Neural cell (in vitro differentiated cells): ENCODE measurements at regions not wholly inside any gene's neighbourhood (a gene's known extent, or its start where the extent isn't known, plus 50 kb on each side); places are given as distances from the start of the nearest gene placed in this dataset.

Experiments used
- EP300 ChIP-seq: fragments of 450-650 bp; conservative IDR thresholded peaks from 2 replicates; pipeline ENCODE4 v1.6.1; 2014; ENCODE audit warnings: antibody characterized with exemption, mild to moderate bottlenecking, moderate library complexity; ENCODE audit not compliant: poor library complexity, severe bottlenecking
- TF ChIP-seq, protein P1 (sequence below): IDR thresholded peaks from 2 replicates; pipeline ENCODE4 v1.6.1; 2012; ENCODE audit warnings: borderline replicate concordance
- TF ChIP-seq, protein P2 (sequence below): fragments of 450-650 bp; IDR thresholded peaks from 2 replicates; pipeline ENCODE4 v1.5.1; 2014; ENCODE audit warnings: antibody characterized with exemption, mild to moderate bottlenecking, moderate library complexity; ENCODE audit not compliant: poor library complexity, severe bottlenecking

DNA sequence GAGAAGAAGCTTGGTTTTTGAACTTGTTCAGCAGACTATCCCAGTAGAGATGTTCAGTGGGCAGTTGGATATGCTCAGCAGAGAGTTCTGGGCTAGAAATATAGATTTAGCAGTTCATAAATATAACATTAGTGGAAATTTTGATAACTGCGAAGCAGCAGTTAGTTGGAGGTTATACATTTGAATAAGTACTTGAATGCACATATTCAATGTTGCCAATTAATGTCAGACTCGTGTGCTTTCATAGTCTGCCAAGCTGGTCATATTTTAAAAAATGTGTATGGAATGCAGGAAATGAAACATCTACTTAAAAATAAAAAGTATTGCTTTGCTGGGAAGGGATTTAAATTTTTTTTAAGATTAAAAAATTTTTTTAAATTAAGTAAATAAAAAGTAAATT, 92.5 kb upstream of the E2F3 start:
- TF ChIP-seq, protein P1, sequence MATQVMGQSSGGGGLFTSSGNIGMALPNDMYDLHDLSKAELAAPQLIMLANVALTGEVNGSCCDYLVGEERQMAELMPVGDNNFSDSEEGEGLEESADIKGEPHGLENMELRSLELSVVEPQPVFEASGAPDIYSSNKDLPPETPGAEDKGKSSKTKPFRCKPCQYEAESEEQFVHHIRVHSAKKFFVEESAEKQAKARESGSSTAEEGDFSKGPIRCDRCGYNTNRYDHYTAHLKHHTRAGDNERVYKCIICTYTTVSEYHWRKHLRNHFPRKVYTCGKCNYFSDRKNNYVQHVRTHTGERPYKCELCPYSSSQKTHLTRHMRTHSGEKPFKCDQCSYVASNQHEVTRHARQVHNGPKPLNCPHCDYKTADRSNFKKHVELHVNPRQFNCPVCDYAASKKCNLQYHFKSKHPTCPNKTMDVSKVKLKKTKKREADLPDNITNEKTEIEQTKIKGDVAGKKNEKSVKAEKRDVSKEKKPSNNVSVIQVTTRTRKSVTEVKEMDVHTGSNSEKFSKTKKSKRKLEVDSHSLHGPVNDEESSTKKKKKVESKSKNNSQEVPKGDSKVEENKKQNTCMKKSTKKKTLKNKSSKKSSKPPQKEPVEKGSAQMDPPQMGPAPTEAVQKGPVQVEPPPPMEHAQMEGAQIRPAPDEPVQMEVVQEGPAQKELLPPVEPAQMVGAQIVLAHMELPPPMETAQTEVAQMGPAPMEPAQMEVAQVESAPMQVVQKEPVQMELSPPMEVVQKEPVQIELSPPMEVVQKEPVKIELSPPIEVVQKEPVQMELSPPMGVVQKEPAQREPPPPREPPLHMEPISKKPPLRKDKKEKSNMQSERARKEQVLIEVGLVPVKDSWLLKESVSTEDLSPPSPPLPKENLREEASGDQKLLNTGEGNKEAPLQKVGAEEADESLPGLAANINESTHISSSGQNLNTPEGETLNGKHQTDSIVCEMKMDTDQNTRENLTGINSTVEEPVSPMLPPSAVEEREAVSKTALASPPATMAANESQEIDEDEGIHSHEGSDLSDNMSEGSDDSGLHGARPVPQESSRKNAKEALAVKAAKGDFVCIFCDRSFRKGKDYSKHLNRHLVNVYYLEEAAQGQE, result no peak
- no peak for TF ChIP-seq EP300
- TF ChIP-seq, protein P2, sequence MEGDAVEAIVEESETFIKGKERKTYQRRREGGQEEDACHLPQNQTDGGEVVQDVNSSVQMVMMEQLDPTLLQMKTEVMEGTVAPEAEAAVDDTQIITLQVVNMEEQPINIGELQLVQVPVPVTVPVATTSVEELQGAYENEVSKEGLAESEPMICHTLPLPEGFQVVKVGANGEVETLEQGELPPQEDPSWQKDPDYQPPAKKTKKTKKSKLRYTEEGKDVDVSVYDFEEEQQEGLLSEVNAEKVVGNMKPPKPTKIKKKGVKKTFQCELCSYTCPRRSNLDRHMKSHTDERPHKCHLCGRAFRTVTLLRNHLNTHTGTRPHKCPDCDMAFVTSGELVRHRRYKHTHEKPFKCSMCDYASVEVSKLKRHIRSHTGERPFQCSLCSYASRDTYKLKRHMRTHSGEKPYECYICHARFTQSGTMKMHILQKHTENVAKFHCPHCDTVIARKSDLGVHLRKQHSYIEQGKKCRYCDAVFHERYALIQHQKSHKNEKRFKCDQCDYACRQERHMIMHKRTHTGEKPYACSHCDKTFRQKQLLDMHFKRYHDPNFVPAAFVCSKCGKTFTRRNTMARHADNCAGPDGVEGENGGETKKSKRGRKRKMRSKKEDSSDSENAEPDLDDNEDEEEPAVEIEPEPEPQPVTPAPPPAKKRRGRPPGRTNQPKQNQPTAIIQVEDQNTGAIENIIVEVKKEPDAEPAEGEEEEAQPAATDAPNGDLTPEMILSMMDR, result no peak
